ENCODE measurements at regions not wholly inside any gene's neighbourhood (a gene's known extent, or its start where the extent isn't known, plus 50 kb on each side); places are given as distances from the start of the nearest gene placed in this dataset.
A peak's percentile ranks its signal among the peaks of the same experiment; 100 is the strongest.

- H3K27me3 Mint-ChIP-seq (ENCODE audit: insufficient read depth), result no peaks in the 10 kb centered on the region
- peaks cover 3% of the 10 kb centered on the region for H3K9me3 Mint-ChIP-seq
- Histone ChIP-seq H3K36me3 (ENCODE audit: control insufficient read depth, insufficient read depth, low read length) (no peaks in the 10 kb centered on the region), H3K4me3 (ENCODE audit: low read length) (no peak overlapping the region), H3K27ac (ENCODE audit: low read depth, low read length) (no peak overlapping the region), H3K27me3 (ENCODE audit: control insufficient read depth, insufficient read depth, low read length, poor library complexity, severe bottlenecking) (no peaks in the 10 kb centered on the region), H3K9me3 (ENCODE audit: control insufficient read depth, low read length) (peaks cover 4% of the 10 kb centered on the region), H3K9ac (ENCODE audit: extremely low read depth, low read length, poor library complexity, severe bottlenecking) (no peak overlapping the region), H3K4me1 (ENCODE audit: control insufficient read depth, insufficient read depth, low read length) (peaks cover 4% of the 10 kb centered on the region)
- no peak overlapping the region for H3K4me3 Mint-ChIP-seq
- no peak for TF ChIP-seq CTCF (conservative IDR thresholded peaks at IDR 0.05)
- no peak overlapping the region for H3K27ac Mint-ChIP-seq
- H3K36me3 Mint-ChIP-seq (ENCODE audit: low read depth), result no peaks in the 10 kb centered on the region
- H3K4me1 Mint-ChIP-seq, result peaks cover 5% of the 10 kb centered on the region
- DNase-seq, result no peak
- WGBS, 2 experiments (ENCODE audit: insufficient coverage in 1 of 2, insufficient read length in 1 of 2), result 94 to 100% methylated on average over 3 of the region's 3 CpGs
Observed at GRCh38 chr5:8961219-8961618, 584.7 kb downstream of the SEMA5A start.

GRCh38 chr5:8961956-8962355 lies 583.9 kb downstream of the SEMA5A start:
- H3K9me3 Mint-ChIP-seq, result peaks cover 3% of the 10 kb centered on the region
- no peak overlapping the region for H3K4me3 Mint-ChIP-seq
- peak; percentile 40 for DNase-seq
- Histone ChIP-seq H3K4me3 (ENCODE audit: low read length) (no peak overlapping the region), H3K4me1 (ENCODE audit: control insufficient read depth, insufficient read depth, low read length) (peaks cover 4% of the 10 kb centered on the region), H3K9me3 (ENCODE audit: control insufficient read depth, low read length) (peaks cover 4% of the 10 kb centered on the region), H3K36me3 (ENCODE audit: control insufficient read depth, insufficient read depth, low read length) (no peaks in the 10 kb centered on the region), H3K9ac (ENCODE audit: extremely low read depth, low read length, poor library complexity, severe bottlenecking) (no peak overlapping the region), H3K27ac (ENCODE audit: low read depth, low read length) (no peak overlapping the region), H3K27me3 (ENCODE audit: control insufficient read depth, insufficient read depth, low read length, poor library complexity, severe bottlenecking) (no peaks in the 10 kb centered on the region)
- H3K27ac Mint-ChIP-seq, result no peak overlapping the region
- WGBS, 2 experiments (ENCODE audit: insufficient coverage in 1 of 2, insufficient read length in 1 of 2), result 39 to 69% methylated on average over 2 to 4 of the region's 4 CpGs
- TF ChIP-seq CTCF (conservative IDR thresholded peaks at IDR 0.05), result no peak
- no peaks in the 10 kb centered on the region for H3K36me3 Mint-ChIP-seq (ENCODE audit: low read depth)
- H3K27me3 Mint-ChIP-seq (ENCODE audit: insufficient read depth), result no peaks in the 10 kb centered on the region
- H3K4me1 Mint-ChIP-seq, result peaks cover 5% of the 10 kb centered on the region

GRCh38 chr5:8981016-8981415 lies 564.9 kb downstream of the SEMA5A start:
- peaks cover 4% of the 10 kb centered on the region for H3K4me1 Mint-ChIP-seq

More at GRCh38 chr5:8981016-8981415, 564.9 kb downstream of the SEMA5A start:
- Histone ChIP-seq H3K27ac (ENCODE audit: low read depth, low read length) (no peak overlapping the region), H3K4me1 (ENCODE audit: control insufficient read depth, insufficient read depth, low read length) (no peaks in the 10 kb centered on the region), H3K9ac (ENCODE audit: extremely low read depth, low read length, poor library complexity, severe bottlenecking) (no peak overlapping the region), H3K27me3 (ENCODE audit: control insufficient read depth, insufficient read depth, low read length, poor library complexity, severe bottlenecking) (no peaks in the 10 kb centered on the region), H3K4me3 (ENCODE audit: low read length) (no peak overlapping the region), H3K36me3 (ENCODE audit: control insufficient read depth, insufficient read depth, low read length) (no peaks in the 10 kb centered on the region), H3K9me3 (ENCODE audit: control insufficient read depth, low read length) (no peaks in the 10 kb centered on the region)
- Mint-ChIP-seq H3K27ac (no peak overlapping the region), H3K4me3 (no peak overlapping the region), H3K9me3 (no peaks in the 10 kb centered on the region), H3K36me3 (ENCODE audit: low read depth) (no peaks in the 10 kb centered on the region), H3K27me3 (ENCODE audit: insufficient read depth) (no peaks in the 10 kb centered on the region)
- DNase-seq, result no peak
- WGBS, 2 experiments (ENCODE audit: insufficient coverage in 1 of 2, insufficient read length in 1 of 2), result 97 to 100% methylated on average over 3 to 5 of the region's 5 CpGs
- TF ChIP-seq CTCF (conservative IDR thresholded peaks at IDR 0.05), result no peak

All from endodermal cell (in vitro differentiated cells).